ENCODE measurements at regions not wholly inside any gene's neighbourhood (a gene's known extent, or its start where the extent isn't known, plus 50 kb on each side); places are given as distances from the start of the nearest gene placed in this dataset.
"Not testable (repeated sequence)": the region's sequence is repeated elsewhere in the genome, so short reads cannot be mapped to it uniquely, and the experiment has no call there.

GRCh38 chr1:21368515-21369289, 71.2 kb upstream of the NBPF3 start:
- Histone ChIP-seq H3K27ac (peak overlapping the region in 1 of 12 donors; percentile 17), H3K36me3 (no peaks in the 10 kb centered on the region), H3K27me3 (no peaks in the 10 kb centered on the region), H3K9me3 (no peaks in the 10 kb centered on the region), H3K4me1 (peaks cover 0 to 12% (median 1%) of the 10 kb centered on the region in 12 donors), H3K4me3 (peak overlapping the region in 1 of 12 donors; percentile 12)
- 15 to 24% (median 21%) methylated on average over 9 of the region's 9 CpGs for WGBS, 4 donors
- ATAC-seq (peak; percentile 79 to 96 (median 94)), DNase-seq (peak; percentile 80 to 88 (median 83))
- TF ChIP-seq POLR2A (IDR thresholded peaks at IDR 0.05) (no peak), CTCF (IDR thresholded peaks at IDR 0.05) (peak; percentile 96 to 100 (median 99))
- intact Hi-C loops (cut with DNase I) = loop anchor here (1.0 to 10.0 kb wide), 8 partner anchors 113 to 674 kb away; no protein-coding TSS in a partner anchor

GRCh38 chr1:21367973-21368514, 71.9 kb upstream of the NBPF3 start:
- not testable (repeated sequence) for DNase-seq, H3K9me3 ChIP-seq, ATAC-seq, H3K36me3 ChIP-seq, H3K27me3 ChIP-seq
- H3K4me1 ChIP-seq = peaks cover 0 to 12% (median 1%) of the 10 kb centered on the region in 12 donors
- peak overlapping the region in 1 of 12 donors; percentile 17 for H3K27ac ChIP-seq
- intact Hi-C loops (cut with DNase I) = loop anchor here (1.0 to 10.0 kb wide), 8 partner anchors 113 to 673 kb away; no protein-coding TSS in a partner anchor
- WGBS, 4 donors = 56 to 66% (median 57%) methylated on average over 14 of the region's 14 CpGs
- peak overlapping the region in 1 of 12 donors; percentile 12 for H3K4me3 ChIP-seq

GRCh38 chr1:21366288-21366687, 73.6 kb upstream of the NBPF3 start:
- intact Hi-C loops (cut with DNase I) = loop anchor here in 4 of 10 donors (5.0 to 10.0 kb wide), 3 partner anchors 134 to 671 kb away; no protein-coding TSS in a partner anchor
- ATAC-seq = no peak
- 79 to 88% (median 83%) methylated on average over 3 of the region's 3 CpGs for WGBS, 4 donors

GRCh38 chr1:21365036-21365435, 74.8 kb upstream of the ECE1 start:
- TF ChIP-seq POLR2A (IDR thresholded peaks at IDR 0.05) (no peak), CTCF (IDR thresholded peaks at IDR 0.05) (no peak)
- peaks cover 0 to 12% (median 1%) of the 10 kb centered on the region in 12 donors for H3K4me1 ChIP-seq
- no peaks in the 10 kb centered on the region for H3K36me3 ChIP-seq
- H3K9me3 ChIP-seq = no peaks in the 10 kb centered on the region
- intact Hi-C loops (cut with DNase I) = loop anchor here in 4 of 10 donors (5.0 to 10.0 kb wide), 3 partner anchors 133 to 670 kb away; no protein-coding TSS in a partner anchor
- DNase-seq (no peak), ATAC-seq (no peak)
- no peak overlapping the region for H3K4me3 ChIP-seq
- no peaks in the 10 kb centered on the region for H3K27me3 ChIP-seq
- no peak overlapping the region for H3K27ac ChIP-seq

More at GRCh38 chr1:21366288-21366687, 73.6 kb upstream of the NBPF3 start:
- TF ChIP-seq CTCF (IDR thresholded peaks at IDR 0.05) (no peak), POLR2A (IDR thresholded peaks at IDR 0.05) (no peak)
- Histone ChIP-seq H3K27ac (no peak overlapping the region), H3K4me1 (peaks cover 0 to 12% (median 1%) of the 10 kb centered on the region in 12 donors), H3K36me3 (no peaks in the 10 kb centered on the region), H3K27me3 (no peaks in the 10 kb centered on the region), H3K4me3 (no peak overlapping the region), H3K9me3 (no peaks in the 10 kb centered on the region)
- DNase-seq = no peak

Data from heart left ventricle (tissue), 16 donors.